H1 (cell line): ENCODE measurements at regions not wholly inside any gene's neighbourhood (a gene's known extent, or its start where the extent isn't known, plus 50 kb on each side); places are given as distances from the start of the nearest gene placed in this dataset.

Source experiments
- HDAC6 ChIP-seq: IDR thresholded peaks from one replicate; pipeline ENCODE4 v1.7.1; 2012; ENCODE audit warnings: low read depth, mild to moderate bottlenecking, inconsistent platforms, low read length, moderate library complexity
- KDM5A ChIP-seq: fragments of 200-600 bp; IDR thresholded peaks from 2 replicates; pipeline ENCODE4 v1.7.1; 2012; ENCODE audit warnings: mild to moderate bottlenecking, low read length, inconsistent platforms, mixed read lengths
- TEAD4 ChIP-seq: IDR thresholded peaks from 2 replicates; pipeline ENCODE4 v1.6.1; 2012; ENCODE audit warnings: low read depth, low read length, inconsistent platforms, mixed read lengths
- TF ChIP-seq, protein P1 (sequence below): IDR thresholded peaks from 2 replicates; pipeline ENCODE4 v1.6.1; 2011; ENCODE audit warnings: low read length, improper control_type of control experiment

DNA sequence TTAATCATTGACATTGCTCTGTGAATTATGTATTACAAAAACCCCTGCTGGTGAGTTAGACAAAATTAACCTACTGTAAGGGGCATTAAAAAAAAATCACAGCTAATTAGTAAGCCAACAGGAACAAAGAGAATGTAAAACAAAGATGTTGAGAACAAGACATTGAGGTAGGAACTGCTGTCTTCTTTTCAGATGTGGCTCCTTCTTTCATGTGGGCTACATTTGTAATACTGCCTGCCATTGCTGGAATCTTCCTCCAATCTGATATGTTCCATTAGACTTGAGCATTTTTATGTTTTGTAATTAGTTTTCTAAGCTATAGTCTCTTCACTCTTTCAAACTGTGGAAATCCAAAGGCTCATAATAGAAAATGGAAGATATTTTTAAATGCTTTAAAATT, 353.0 kb downstream of the ADGRL2 start (continued):
- TF ChIP-seq, protein P1, sequence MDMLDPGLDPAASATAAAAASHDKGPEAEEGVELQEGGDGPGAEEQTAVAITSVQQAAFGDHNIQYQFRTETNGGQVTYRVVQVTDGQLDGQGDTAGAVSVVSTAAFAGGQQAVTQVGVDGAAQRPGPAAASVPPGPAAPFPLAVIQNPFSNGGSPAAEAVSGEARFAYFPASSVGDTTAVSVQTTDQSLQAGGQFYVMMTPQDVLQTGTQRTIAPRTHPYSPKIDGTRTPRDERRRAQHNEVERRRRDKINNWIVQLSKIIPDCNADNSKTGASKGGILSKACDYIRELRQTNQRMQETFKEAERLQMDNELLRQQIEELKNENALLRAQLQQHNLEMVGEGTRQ, result no peak
- TF ChIP-seq TEAD4 (no peak), KDM5A (no peak), HDAC6 (no peak)
